ENCODE measurements at regions not wholly inside any gene's neighbourhood (a gene's known extent, or its start where the extent isn't known, plus 50 kb on each side); places are given as distances from the start of the nearest gene placed in this dataset.

DNA sequence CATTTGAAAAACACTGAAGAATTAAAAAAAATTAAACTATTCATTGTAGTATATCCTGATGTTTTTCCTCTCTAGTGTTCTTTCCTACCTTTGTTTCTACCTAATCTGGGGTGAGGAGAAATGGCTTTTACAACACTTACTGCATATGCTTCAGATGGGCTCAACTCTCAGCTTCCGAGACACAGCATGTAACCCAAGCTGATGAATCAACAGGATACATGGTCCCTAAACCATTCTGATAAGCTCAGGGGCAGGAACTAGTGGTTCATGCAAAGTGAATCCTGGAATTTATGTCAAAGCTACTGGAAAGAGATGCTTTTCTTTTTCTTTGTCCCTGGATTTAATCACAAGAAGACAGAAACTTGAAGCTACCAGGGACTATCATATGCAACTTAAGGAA, 672.5 kb upstream of the RORB start:
- H3K4me3 ChIP-seq (ENCODE audit: low read depth, low read length) = no peak overlapping the region
- TF ChIP-seq, protein P1, sequence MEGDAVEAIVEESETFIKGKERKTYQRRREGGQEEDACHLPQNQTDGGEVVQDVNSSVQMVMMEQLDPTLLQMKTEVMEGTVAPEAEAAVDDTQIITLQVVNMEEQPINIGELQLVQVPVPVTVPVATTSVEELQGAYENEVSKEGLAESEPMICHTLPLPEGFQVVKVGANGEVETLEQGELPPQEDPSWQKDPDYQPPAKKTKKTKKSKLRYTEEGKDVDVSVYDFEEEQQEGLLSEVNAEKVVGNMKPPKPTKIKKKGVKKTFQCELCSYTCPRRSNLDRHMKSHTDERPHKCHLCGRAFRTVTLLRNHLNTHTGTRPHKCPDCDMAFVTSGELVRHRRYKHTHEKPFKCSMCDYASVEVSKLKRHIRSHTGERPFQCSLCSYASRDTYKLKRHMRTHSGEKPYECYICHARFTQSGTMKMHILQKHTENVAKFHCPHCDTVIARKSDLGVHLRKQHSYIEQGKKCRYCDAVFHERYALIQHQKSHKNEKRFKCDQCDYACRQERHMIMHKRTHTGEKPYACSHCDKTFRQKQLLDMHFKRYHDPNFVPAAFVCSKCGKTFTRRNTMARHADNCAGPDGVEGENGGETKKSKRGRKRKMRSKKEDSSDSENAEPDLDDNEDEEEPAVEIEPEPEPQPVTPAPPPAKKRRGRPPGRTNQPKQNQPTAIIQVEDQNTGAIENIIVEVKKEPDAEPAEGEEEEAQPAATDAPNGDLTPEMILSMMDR (IDR thresholded peaks at IDR 0.05; ENCODE audit: borderline replicate concordance, insufficient read depth, low read depth, low read length) = no peak

GRCh38 chr9:73838871-73839270, 658.3 kb upstream of the RORB start:
- TF ChIP-seq, protein P1 (IDR thresholded peaks at IDR 0.05; ENCODE audit: borderline replicate concordance, insufficient read depth, low read depth, low read length) = no peak
- no peak overlapping the region for H3K4me3 ChIP-seq (ENCODE audit: low read depth, low read length)

GRCh38 chr9:73839471-73839870, 657.7 kb upstream of the RORB start:
- TF ChIP-seq, protein P1 (IDR thresholded peaks at IDR 0.05; ENCODE audit: borderline replicate concordance, insufficient read depth, low read depth, low read length) = no peak

GRCh38 chr9:73841018-73841417, 656.1 kb upstream of the RORB start:
- TF ChIP-seq, protein P1 (IDR thresholded peaks at IDR 0.05; ENCODE audit: borderline replicate concordance, insufficient read depth, low read depth, low read length) = no peak

More at GRCh38 chr9:73839471-73839870, 657.7 kb upstream of the RORB start:
- no peak overlapping the region for H3K4me3 ChIP-seq (ENCODE audit: low read depth, low read length)

GRCh38 chr9:73844135-73844534, 653.0 kb upstream of the RORB start:
- no peak overlapping the region for H3K4me3 ChIP-seq (ENCODE audit: low read depth, low read length)
- TF ChIP-seq, protein P1 (IDR thresholded peaks at IDR 0.05; ENCODE audit: borderline replicate concordance, insufficient read depth, low read depth, low read length) = no peak

More at GRCh38 chr9:73841018-73841417, 656.1 kb upstream of the RORB start:
- no peak overlapping the region for H3K4me3 ChIP-seq (ENCODE audit: low read depth, low read length)

GRCh38 chr9:73845539-73845938, 651.6 kb upstream of the RORB start:
- H3K4me3 ChIP-seq (ENCODE audit: low read depth, low read length) = no peak overlapping the region
- TF ChIP-seq, protein P1 (IDR thresholded peaks at IDR 0.05; ENCODE audit: borderline replicate concordance, insufficient read depth, low read depth, low read length) = no peak

DNA sequence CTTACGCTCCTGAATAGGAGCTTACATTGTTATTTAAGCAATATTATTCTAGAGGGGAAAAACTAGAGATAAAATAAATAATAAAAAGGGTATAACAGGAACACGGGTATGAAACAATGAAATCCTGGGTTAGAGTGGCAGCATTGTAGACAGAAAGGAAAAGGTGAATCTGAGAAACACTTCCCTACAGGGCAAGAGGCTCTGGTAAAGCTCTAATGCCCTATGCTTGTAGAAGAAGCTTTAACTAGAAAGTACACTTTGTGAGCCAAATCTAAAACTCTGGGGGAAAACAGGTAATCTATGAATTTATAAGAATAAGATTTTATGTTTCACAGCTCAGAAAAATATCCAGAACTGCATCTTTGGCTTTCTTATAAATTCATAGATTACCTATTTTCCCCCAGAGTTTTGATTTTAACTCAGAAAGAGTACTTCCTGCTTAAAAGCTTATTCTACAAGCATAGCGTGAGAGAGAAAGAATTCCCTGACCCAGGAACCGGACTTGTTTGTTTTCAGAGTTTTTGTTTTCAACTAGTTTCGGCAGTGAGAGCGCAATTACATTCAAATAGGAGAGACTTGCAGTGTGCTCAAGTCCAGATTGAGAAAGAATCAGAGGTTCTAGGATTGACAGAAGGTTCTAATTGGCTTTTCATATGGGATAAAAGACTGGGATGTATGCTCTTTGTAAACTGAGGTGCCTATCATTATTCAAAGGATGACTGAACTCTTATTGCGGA, 651.0 kb upstream of the RORB start:
- TF ChIP-seq, protein P1 (IDR thresholded peaks at IDR 0.05; ENCODE audit: borderline replicate concordance, insufficient read depth, low read depth, low read length) = no peak

More for the DNA sequence above, 651.0 kb upstream of the RORB start:
- no peak overlapping the region for H3K4me3 ChIP-seq (ENCODE audit: low read depth, low read length)

Data from GM12875 (cell line).